Muscle of back (tissue), 3 donors: ENCODE measurements at regions not wholly inside any gene's neighbourhood (a gene's known extent, or its start where the extent isn't known, plus 50 kb on each side); places are given as distances from the start of the nearest gene placed in this dataset.
A peak's percentile ranks its signal among the peaks of the same experiment; 100 is the strongest.
"Not testable (repeated sequence)": the region's sequence is repeated elsewhere in the genome, so short reads cannot be mapped to it uniquely, and the experiment has no call there.

Source experiments
- DNase-seq, 3 donors: peaks; one replicate each; pipeline versions ENCODE4 v3.0.0 to v3.0.0-alpha.2; 2013

- peak in 1 of 3 donors; percentile 10 for DNase-seq
Measured at GRCh38 chr7:19623676-19624075, 85.2 kb downstream of the POLR1F start.

GRCh38 chr7:19621740-19622139, 87.1 kb downstream of the POLR1F start:
- DNase-seq = no peak

- no peak for DNase-seq
Measured at GRCh38 chr7:19620470-19620869, 88.4 kb downstream of the POLR1F start.

- DNase-seq = no peak
Measured at GRCh38 chr7:19619122-19619521, 89.7 kb downstream of the POLR1F start.

- peak in 1 of 3 donors; percentile 4 for DNase-seq
Measured at GRCh38 chr7:19617901-19618300, 90.9 kb downstream of the POLR1F start.

- DNase-seq = peak in 2 of 3 donors; percentile 9 to 17
Measured at GRCh38 chr7:19610194-19610943, 98.5 kb downstream of the POLR1F start.

- DNase-seq = no peak
Measured at GRCh38 chr7:19589446-19589845, 119.4 kb downstream of the POLR1F start.

- no peak for DNase-seq
Measured at GRCh38 chr7:19587291-19587690, 121.5 kb downstream of the POLR1F start.

- DNase-seq = no peak
Measured at GRCh38 chr7:19585761-19586160, 123.1 kb downstream of the POLR1F start.

- no peak for DNase-seq
Measured at GRCh38 chr7:19575909-19576557, 132.8 kb downstream of the POLR1F start.

GRCh38 chr7:19574131-19574530, 134.7 kb downstream of the POLR1F start:
- no peak for DNase-seq

- no peak for DNase-seq
Measured at GRCh38 chr7:19572566-19572965, 136.3 kb downstream of the POLR1F start.

- DNase-seq = no peak
Measured at GRCh38 chr7:19567011-19567410, 141.8 kb downstream of the POLR1F start.

- DNase-seq = no peak
Measured at GRCh38 chr7:19565602-19566001, 143.2 kb downstream of the POLR1F start.

- no peak for DNase-seq
Measured at GRCh38 chr7:19561121-19561805, 147.6 kb downstream of the POLR1F start.

- DNase-seq = no peak
Measured at GRCh38 chr7:19560111-19560883, 148.5 kb downstream of the POLR1F start.

GRCh38 chr7:19558527-19558926, 150.3 kb downstream of the POLR1F start:
- peak in 1 of 3 donors; percentile 50 for DNase-seq

GRCh38 chr7:19557726-19558465, 150.9 kb downstream of the POLR1F start:
- peak in 2 of 3 donors; percentile 16 to 34 for DNase-seq

- DNase-seq = peak in 2 of 3 donors; percentile 60 to 78
Measured at GRCh38 chr7:19554581-19554980, 154.3 kb downstream of the POLR1F start.

GRCh38 chr7:19552576-19552975, 156.3 kb downstream of the POLR1F start:
- DNase-seq = no peak

GRCh38 chr7:19549246-19549645, 159.6 kb downstream of the POLR1F start:
- DNase-seq = not testable (repeated sequence)
